GM18517 (cell line): ENCODE measurements at regions not wholly inside any gene's neighbourhood (a gene's known extent, or its start where the extent isn't known, plus 50 kb on each side); places are given as distances from the start of the nearest gene placed in this dataset.
"Not testable (repeated sequence)": the region's sequence is repeated elsewhere in the genome, so short reads cannot be mapped to it uniquely, and the experiment has no call there.

Experiments used
- ATAC-seq: cut with Tn5 transposase; IDR thresholded peaks from one replicate; pipeline ENCODE4 v1.9.1; 2021; ENCODE audit warnings: mild to moderate bottlenecking, moderate library complexity; ENCODE audit not compliant: unreplicated experiment

GRCh38 chr21:6093419-6093818, 4428.0 kb upstream of the TPTE start:
- ATAC-seq: not testable (repeated sequence)

- ATAC-seq: not testable (repeated sequence)
These were observed 4427.5 kb upstream of the TPTE start for GRCh38 chr21:6093870-6094269.

GRCh38 chr21:6095304-6095703, 4426.1 kb upstream of the TPTE start:
- not testable (repeated sequence) for ATAC-seq

DNA sequence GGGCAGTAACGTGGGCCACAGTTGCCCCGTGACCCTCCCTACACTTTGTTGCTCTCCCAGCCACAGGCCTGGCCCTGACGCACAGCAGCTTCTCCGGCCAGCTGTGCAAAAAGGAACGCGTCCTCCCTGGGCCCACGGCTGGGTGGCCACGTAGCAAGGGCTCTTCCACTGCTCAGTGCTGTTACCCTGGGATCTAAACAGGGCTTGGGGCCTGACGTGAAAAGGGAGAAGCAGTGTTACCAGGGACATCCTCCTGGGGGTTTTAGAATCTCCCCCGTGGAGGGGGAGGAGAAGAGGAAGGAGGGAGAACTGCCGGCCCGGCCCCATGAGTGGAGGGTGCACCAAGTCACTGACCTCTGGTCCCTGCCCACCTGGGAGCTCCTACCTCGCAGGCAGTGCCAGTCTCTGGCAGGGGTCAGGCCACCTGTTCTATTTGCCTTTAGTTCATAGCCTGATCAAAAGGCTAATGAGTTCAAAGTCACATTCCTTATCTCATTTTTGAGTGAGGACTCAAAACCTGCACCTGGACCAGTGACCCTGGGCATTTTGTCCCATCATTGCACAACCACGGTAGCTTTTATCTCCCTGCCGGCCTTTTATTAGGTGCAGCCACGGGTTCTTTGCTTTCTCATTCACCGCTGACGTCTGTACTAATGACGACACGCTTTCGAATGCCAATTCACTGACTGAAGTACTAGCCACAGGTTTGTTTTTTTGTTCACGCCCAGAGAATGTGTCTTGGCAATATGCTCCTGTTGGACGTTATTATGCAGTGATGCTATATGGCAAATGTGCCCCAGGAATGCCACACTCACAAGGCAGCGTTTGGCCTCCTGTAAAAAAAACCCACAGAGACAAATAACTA, 4424.6 kb upstream of the TPTE start:
- ATAC-seq: not testable (repeated sequence)

GRCh38 chr21:6097736-6098135, 4423.6 kb upstream of the TPTE start:
- not testable (repeated sequence) for ATAC-seq

DNA sequence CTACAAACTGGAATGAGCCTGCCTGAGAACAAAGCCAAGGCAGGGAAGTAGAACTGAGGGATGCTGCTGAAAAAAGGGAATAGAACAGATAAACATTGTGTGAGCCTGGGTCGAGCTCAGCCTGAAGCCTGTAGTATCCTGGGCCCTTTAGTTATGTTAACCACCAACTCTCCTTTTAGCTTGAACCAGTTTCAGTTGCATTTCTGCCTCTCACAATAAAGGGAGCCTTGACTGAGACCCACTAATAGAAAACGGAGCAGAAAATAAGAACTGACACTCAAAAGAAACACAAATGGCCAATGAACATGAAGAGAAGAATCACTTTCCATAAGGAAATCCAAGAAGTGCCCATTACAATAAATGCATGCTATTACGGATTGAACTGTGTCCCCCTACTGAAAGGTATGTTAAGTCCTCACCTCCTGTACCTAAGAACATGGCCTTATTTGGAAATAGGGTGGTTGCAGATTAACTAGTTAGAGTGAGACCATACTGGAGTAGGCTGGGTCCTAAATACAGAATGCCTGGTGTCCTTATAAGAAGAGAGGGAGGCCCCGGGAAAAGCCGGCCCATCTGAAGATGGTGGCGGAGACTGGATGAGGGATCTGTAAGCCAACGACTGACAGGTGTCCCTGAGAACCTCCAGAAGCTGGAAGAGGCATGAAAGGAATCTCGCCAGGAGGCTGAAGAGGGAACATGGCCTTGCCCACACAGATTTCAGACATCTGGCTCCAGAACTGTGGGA, 4423.0 kb upstream of the TPTE start:
- ATAC-seq: not testable (repeated sequence)

DNA sequence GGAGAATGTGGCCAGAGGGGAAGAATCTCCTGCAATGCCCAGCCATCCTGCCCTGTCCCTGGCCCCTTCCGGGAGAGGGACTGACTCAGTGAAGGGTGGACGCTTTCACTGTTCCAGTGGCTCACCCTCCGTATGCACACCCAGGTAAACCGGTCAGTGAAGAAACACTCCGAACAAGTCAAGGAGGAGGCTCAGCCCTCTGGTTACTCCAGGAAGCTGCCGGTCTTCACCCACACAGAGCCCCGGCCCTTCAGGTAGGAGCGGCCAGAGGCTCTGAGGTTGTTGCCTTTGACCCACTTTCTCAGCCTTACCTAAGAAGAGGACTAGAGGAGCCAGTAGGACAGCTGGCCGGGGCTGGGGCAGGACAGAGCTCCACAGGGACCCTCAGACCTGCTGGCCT, 4419.8 kb upstream of the TPTE start:
- ATAC-seq: not testable (repeated sequence)

- not testable (repeated sequence) for ATAC-seq
These were observed 4416.8 kb upstream of the TPTE start for GRCh38 chr21:6104546-6104945.

DNA sequence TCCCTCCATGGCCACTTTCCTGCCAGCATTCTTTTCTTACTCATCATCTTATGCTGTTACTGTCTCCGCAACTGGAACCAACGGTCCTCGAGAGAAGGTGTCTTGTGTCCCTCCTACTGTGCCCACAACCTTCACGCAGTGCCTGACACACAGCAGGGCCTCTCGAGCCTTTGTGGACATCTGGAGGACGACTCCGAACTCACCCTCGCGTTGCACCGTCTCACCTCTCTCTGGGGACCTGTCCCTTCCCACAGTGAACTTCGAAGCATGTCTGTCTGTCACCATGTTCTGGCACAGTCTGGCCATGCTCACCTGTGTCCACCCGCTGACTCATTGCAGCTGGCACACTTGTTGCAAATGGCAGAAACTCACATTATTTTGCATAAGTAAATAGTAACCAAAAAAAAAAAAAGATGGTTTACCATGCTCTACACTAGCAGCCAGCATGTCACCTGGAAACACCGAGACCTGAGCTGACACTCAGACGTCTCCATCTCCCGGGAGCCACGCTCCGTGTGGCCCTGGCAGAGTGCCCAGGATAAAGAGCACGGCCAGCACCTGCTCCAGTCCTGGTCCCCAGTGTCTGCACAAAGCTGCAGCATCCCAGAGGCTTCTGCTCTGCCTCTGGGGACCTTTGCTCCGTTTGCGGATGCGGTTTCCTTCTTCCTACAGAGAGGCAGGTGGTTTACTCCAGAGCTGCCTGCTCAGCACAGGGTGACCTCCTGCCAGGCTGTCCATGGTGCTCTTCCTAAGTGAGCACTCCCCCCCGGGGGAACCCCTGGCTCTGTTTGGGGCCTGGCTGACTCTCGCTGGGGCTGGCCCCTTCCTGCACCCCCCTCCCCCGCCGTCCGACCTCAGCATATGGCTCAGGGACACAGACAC, 4414.5 kb upstream of the TPTE start:
- ATAC-seq: not testable (repeated sequence)

- ATAC-seq: not testable (repeated sequence)
These were observed 4412.5 kb upstream of the TPTE start for GRCh38 chr21:6108894-6109293.

- ATAC-seq: not testable (repeated sequence)
These were observed 4411.6 kb upstream of the TPTE start for GRCh38 chr21:6109774-6110173.

GRCh38 chr21:6110716-6111343, 4410.6 kb upstream of the TPTE start:
- ATAC-seq: peak; percentile 46

GRCh38 chr21:6111354-6111753, 4410.0 kb upstream of the TPTE start:
- ATAC-seq: not testable (repeated sequence)

GRCh38 chr21:6118336-6118735, 4403.0 kb upstream of the TPTE start:
- ATAC-seq: not testable (repeated sequence)

- ATAC-seq: not testable (repeated sequence)
These were observed 4400.5 kb upstream of the TPTE start for GRCh38 chr21:6120863-6121262.

- not testable (repeated sequence) for ATAC-seq
These were observed 4398.8 kb upstream of the TPTE start for GRCh38 chr21:6122629-6123028.

- not testable (repeated sequence) for ATAC-seq
These were observed 4398.2 kb upstream of the TPTE start for GRCh38 chr21:6123224-6123623.

DNA sequence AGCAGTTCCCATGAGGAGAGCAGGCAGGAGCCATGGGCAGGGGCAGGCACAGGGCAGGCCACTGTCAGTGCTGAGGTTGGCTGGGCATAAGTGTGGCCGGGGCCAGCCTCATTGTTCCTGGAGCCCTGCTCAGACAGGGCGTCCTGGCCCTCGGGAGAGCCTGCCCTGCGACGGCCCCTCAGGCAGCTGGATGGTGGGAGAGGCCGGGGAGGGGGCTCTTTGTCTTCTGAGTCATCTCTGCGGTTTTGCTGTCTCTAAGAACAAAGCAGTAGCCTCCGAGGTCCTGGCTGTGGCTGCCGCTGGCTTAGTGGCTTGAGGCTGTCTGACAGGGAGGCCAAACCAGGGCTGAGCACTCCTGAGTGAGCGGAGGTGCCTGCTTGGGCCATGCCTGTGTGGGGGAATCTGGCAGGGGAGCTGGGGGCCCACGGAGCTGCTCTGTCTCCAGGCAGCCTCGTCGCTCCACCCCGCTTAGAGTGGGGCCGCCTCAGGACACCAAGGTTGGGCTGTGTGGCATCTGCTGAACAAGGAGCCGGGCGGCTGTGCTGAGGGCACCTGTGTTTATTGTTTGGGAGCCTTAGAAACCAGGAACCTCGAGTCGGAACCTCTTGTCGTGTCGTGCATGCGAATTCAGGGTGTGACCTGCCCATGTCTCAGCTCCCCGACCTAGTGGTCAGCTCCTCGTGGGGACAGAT, 4395.7 kb upstream of the TPTE start:
- not testable (repeated sequence) for ATAC-seq

- ATAC-seq: peak; percentile 57
These were observed 4394.2 kb upstream of the TPTE start for GRCh38 chr21:6126976-6127732.
